Lower leg skin (tissue), 4 donors: ENCODE measurements at regions not wholly inside any gene's neighbourhood (a gene's known extent, or its start where the extent isn't known, plus 50 kb on each side); places are given as distances from the start of the nearest gene placed in this dataset.

Source experiments
- DNase-seq, 2 donors: peaks; one replicate each; pipeline ENCODE4 v3.0.0-alpha.2; 2019; ENCODE audit warnings: low spot score in 2 of 2
- H3K4me3 ChIP-seq: fragments of 200-600 bp; sonication (generic); 2 replicates; pipeline ENCODE4 v1.5.1; 2017; ENCODE audit warnings: mild to moderate bottlenecking, low read depth; ENCODE audit not compliant: poor library complexity, severe bottlenecking
- POLR2A ChIP-seq, 2 donors: fragments of 450-650 bp; IDR thresholded peaks; one replicate each; pipeline ENCODE4 v1.6.1; 2016 to 2017; ENCODE audit warnings: antibody characterized with exemption in 2 of 2, mild to moderate bottlenecking in 1 of 2, moderate library complexity in 1 of 2
- WGBS, 2 donors: methylation state at CpG; one replicate each; pipeline ENCODE4 v1.1.5; 2018; 5-methylcytosine and 5-hydroxymethylcytosine counted together
- intact Hi-C: fragments of 100-400 bp; cut with DNase I; formaldehyde crosslinking; loops from one replicate; pipeline ENCODE4 v1.15.0; 2023; ENCODE audit warnings: low total_unique reads
- TF ChIP-seq, protein P1 (sequence below), 3 donors: fragments of 450-650 bp; IDR thresholded peaks; one replicate each; pipeline ENCODE4 v1.5.1; 2016; ENCODE audit warnings: antibody characterized with exemption in 3 of 3, mild to moderate bottlenecking in 3 of 3, moderate library complexity in 2 of 3

DNA sequence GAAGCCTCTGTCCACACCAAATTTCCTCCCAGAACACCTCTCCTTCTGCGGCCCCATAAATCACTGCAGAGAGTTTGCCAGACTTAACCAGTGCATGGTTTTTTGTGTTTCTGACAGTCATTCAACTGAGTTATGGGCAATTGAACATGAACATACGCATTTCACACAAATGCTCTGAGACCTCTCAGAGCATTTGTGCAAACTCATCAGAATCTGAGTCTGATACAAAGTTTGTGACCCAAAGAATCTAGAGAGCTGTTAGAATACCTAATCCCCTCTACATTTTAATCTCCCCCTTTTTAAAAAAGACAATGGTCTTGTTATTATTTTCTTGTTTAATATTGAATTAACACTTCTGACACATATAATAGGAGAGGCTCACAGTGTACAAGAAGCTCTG lies 416.9 kb upstream of the SMARCA2 start:
- TF ChIP-seq, protein P1, sequence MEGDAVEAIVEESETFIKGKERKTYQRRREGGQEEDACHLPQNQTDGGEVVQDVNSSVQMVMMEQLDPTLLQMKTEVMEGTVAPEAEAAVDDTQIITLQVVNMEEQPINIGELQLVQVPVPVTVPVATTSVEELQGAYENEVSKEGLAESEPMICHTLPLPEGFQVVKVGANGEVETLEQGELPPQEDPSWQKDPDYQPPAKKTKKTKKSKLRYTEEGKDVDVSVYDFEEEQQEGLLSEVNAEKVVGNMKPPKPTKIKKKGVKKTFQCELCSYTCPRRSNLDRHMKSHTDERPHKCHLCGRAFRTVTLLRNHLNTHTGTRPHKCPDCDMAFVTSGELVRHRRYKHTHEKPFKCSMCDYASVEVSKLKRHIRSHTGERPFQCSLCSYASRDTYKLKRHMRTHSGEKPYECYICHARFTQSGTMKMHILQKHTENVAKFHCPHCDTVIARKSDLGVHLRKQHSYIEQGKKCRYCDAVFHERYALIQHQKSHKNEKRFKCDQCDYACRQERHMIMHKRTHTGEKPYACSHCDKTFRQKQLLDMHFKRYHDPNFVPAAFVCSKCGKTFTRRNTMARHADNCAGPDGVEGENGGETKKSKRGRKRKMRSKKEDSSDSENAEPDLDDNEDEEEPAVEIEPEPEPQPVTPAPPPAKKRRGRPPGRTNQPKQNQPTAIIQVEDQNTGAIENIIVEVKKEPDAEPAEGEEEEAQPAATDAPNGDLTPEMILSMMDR (IDR thresholded peaks at IDR 0.05) = no peak
- TF ChIP-seq POLR2A (IDR thresholded peaks at IDR 0.05) = no peak
- WGBS, 2 donors = 79 to 92% methylated on average over 2 of the region's 2 CpGs
- intact Hi-C loops = no loop called here
- no peak for DNase-seq
- no peak overlapping the region for H3K4me3 ChIP-seq

DNA sequence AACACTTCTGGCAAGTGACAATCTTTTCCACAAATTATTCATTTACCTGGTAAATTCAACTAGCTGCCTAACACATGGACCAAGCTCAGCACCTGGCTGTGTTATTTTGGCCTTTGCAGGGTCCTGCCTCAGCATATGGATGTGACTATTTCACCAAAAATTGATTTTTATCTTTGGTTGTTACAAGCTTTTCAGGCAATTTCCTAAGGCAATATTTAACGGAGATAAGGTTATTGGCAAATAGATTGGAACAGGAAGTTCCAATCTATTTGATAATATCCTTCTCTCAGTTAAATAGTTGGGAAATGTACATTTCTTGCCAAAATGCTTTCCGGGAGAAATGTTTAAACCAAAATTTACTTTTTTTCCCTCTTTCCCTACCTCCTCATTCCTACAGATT lies 415.2 kb upstream of the SMARCA2 start:
- intact Hi-C loops = no loop called here
- 34 to 43% methylated on average over 2 of the region's 2 CpGs for WGBS, 2 donors

DNA sequence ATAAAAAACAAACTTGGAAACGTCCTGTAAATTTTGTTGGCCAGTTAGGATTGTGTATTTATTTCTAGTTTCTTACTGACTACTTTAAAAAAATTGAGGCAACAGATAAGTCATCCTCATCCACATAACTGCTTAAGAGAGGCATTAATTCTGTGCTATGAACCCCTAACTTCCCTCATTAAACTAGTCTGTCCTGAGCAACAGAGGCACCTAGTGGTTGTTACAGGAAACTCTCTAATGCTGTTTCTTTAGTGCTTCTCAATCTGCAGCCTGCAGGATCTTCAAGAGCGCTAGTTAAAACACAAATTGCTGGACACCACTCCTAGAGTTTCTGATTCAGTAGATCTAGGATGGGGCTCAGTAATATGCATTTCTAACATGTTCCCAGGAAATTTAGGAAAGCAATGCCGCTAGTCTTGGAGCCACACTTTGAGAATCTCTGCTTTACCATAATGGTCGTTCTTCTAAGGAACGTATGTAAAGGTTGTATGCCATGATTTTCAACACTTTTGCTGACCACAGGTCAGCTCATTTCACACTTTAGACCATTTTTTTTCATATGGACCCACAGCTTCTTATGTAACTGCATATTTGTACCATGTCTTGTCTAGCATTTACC lies 410.1 kb upstream of the SMARCA2 start:
- WGBS, 2 donors = 58 to 64% methylated on average over 5 of the region's 5 CpGs
- DNase-seq = no peak

More for the DNA sequence above, 415.2 kb upstream of the SMARCA2 start:
- no peak overlapping the region for H3K4me3 ChIP-seq
- no peak for DNase-seq
- no peak for TF ChIP-seq POLR2A (IDR thresholded peaks at IDR 0.05)
- TF ChIP-seq, protein P1 (IDR thresholded peaks at IDR 0.05) = no peak

DNA sequence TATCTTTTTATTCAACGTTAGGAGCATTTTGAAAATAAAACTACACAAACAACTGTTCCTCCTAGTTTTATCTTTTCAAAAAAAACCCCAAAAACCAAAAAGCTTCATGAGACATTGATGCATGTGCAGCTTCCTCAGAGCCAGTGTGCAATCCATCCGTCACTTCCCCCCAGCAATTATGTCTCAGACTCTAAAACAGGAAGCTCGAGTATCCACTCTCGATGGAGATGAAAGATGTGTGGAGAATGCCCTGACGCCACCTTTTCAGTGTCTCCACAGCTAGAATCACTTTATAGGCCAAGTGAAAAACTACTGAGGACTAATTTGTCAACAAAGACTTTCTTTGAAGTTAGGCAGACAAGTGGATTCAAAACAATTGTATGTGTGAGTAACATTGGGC lies 408.9 kb upstream of the SMARCA2 start:
- H3K4me3 ChIP-seq = no peak overlapping the region
- intact Hi-C loops = no loop called here
- TF ChIP-seq, protein P1 (IDR thresholded peaks at IDR 0.05) = no peak
- TF ChIP-seq POLR2A (IDR thresholded peaks at IDR 0.05) = no peak
- 52 to 56% methylated on average over 5 of the region's 5 CpGs for WGBS, 2 donors
- DNase-seq = no peak

More for the DNA sequence above, 410.1 kb upstream of the SMARCA2 start:
- intact Hi-C loops = no loop called here
- H3K4me3 ChIP-seq = no peak overlapping the region
- TF ChIP-seq POLR2A (IDR thresholded peaks at IDR 0.05) = no peak
- TF ChIP-seq, protein P1 (IDR thresholded peaks at IDR 0.05) = no peak

- H3K4me3 ChIP-seq = no peak overlapping the region
- peak in 1 of 2 donors; percentile 22 for DNase-seq
- TF ChIP-seq, protein P1 (IDR thresholded peaks at IDR 0.05) = no peak
- TF ChIP-seq POLR2A (IDR thresholded peaks at IDR 0.05) = no peak
- intact Hi-C loops = no loop called here
- 43 to 46% methylated on average over 2 of the region's 2 CpGs for WGBS, 2 donors
Measured at GRCh38 chr9:1612886-1613285, 402.3 kb upstream of the SMARCA2 start.

- no peak for TF ChIP-seq POLR2A (IDR thresholded peaks at IDR 0.05)
- TF ChIP-seq, protein P1 (IDR thresholded peaks at IDR 0.05) = no peak
- intact Hi-C loops = no loop called here
- WGBS, 2 donors = 66 to 71% methylated on average over 3 of the region's 3 CpGs
- no peak for DNase-seq
- H3K4me3 ChIP-seq = no peak overlapping the region
Measured at GRCh38 chr9:1617419-1617818, 397.7 kb upstream of the SMARCA2 start.
